Ecto neural progenitor cell (in vitro differentiated cells): ENCODE measurements at regions not wholly inside any gene's neighbourhood (a gene's known extent, or its start where the extent isn't known, plus 50 kb on each side); places are given as distances from the start of the nearest gene placed in this dataset.
A peak's percentile ranks its signal among the peaks of the same experiment; 100 is the strongest.

Source experiments
- DNase-seq: peaks from one replicate; pipeline ENCODE4 v3.0.0-alpha.2; 2018; ENCODE audit warnings: low spot score

DNA sequence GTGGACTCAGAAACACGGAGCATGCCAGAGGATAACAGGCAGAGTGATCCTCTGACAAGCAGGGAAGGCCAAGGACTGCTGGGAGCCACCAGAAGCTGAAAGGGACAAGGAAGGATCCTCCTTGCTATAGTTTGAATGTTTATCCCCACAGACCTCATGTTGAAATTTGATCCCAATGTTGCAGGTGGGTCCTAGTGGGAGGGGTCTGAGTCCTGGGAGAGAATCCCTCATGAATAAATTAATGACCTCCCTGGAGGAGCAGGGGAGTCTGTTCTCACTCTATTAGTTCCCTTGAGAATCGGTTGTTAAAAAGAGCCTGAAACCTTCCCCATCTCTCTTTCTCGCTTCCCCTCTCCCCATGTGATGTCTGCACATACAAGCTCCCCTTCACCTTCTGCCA, 124.4 kb downstream of the FBXO15 start:
- DNase-seq: no peak

DNA sequence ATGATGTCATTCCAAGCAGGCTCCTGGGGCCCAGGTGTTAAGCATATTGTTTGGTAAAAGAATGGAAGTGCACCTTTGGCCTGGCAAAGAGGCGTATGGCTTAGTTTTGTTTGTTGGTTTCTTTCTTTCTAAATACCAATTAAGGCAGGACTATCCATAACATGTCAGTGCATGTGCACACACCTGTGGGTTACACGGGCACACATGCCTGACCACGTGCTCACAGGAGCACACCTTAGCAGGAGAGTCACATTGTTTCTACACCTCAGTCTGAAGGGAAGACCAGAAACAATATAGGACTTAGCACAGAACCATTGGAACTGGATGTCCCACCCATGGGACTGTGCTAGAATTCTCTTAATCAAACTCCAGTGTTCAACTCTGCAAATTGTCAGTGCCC, 127.8 kb downstream of the FBXO15 start:
- DNase-seq: no peak

DNA sequence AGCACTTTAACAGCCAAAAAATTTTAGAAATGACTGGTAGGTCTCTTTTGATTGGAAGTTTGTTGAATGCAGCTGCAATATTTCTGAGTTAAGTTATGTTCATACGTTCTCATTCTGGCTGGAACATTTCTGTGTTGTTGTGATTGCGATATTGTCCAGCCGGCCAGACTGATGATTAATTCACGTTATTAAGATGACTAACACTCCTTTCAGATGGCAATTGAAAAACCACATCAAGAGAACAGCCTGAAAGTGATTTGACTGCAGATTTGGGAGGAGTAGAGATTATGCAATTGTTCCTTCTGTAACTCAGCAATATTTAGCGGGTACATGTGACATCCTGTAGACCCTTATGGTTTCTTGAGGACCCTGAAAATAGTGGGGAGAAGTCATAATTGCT, 133.7 kb downstream of the FBXO15 start:
- DNase-seq: no peak

DNA sequence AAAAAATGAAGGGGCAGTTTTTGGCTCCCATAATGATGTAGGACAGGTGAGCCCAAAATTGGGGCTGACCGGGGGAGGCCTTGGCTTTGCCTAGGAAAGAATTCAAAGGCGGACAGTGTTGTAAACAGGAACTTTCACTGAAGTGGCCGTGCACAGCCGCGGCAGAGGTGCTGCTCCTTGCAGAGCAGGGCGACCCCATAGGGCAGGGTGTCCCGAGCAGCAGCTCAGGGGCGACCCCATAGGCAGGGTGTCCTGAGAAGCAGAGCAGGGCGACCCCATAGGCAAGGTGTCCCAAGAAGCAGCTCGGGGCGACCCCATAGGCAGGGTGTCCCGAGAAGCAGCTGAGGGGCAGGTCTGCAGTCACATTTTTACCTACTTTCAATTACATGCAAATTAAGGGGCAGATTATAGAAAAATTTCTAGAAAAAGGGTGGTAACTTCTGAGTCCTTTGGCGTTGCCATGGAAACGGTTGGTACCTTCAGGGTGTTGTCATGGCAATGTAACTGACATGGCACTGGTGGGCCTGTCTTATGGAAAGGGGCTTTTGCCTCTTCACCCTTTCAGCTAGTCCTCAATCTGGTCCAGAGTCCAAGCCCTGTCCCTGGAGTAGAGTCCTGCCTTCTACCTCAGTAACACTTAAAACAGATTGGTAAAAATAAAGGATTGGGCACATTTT, 134.5 kb downstream of the FBXO15 start:
- no peak for DNase-seq

DNA sequence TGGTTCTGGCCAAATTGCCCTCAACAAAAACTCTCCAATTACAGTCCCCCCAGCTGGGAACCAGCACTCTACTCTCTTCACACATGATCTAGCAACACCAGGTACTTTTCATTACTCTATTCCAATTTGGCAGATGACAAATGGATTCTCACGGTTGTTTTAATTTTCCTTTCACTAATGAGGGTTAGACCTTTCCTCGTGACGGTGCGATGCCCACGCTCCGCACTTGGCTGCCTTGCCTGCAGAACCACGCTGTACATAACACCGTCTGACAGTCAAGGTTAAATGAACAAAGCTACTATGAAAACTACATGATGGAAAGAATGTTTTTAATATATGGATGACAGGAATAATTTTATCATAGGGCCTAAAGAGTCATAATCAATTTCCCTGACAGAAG, 141.5 kb downstream of the FBXO15 start:
- DNase-seq: no peak

DNA sequence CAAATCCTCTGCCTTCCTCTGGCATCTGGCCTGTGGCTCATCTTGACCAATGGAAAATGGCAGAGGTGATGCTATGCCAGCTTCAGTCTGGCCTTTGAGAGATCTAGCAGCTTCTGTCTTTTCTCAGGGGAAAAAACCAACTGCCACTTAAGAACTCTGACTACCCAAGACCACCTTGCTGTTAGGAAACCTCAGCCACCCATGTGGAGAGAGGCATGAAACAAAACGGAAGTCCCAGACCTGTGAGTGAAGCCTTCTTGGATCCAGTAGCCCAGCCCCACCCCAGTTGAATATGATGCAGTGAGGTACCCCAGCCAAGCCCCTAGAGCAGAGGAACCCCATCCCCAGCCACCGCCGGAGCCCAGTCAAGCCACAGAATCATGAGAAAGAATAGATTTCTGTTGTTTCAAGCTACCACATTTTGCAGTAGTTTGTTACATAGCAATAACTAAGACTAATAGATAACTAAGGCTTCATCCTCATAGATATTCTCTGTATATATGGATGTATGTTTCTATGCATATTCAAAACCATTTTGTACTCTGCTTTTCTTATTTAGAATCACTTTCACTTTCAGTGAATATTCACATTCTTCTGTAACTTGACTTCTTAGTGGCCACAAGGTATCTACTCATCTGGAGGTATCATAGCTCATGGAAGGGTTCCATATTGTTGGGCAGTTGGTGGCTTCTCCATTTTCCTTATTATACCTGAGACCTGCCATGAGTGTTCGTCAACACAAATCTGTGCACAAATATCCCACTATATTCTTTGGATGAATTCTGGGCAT, 142.1 kb downstream of the FBXO15 start:
- DNase-seq: no peak

DNA sequence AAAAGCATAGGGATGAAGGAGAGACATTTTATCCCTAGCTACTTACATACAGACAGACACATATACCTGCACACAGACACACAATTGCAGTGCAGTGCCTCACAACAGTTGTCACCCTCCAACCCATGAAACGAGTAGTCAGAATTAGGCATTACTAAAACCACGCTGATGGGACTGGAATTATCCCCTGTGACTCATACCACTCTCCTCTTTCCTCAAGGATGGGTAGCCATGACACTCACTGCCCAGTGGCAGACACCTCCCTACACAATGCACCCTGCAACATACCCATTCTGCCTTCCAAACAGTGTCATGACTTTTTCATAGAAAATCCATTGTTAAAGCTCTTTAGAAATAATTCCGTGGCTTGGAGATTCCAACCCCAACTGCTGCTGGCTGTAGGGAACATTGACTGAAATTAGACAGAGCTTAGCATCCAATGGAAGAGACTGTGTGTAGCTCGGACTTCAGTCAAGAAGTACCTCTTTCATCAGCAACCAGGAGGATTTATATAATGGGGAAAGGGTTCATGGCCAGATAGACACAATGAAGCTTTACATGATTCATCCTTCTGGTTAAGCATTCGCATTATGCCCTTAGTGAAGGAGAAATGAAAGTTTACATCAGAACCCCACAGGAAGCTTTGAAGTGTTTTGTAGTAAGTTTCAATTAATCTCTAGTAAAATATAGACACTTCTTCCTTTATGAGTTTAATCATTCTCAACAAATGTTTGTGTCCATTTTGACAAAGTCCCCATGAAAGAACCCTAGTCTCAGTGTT, 155.2 kb downstream of the FBXO15 start:
- no peak for DNase-seq

DNA sequence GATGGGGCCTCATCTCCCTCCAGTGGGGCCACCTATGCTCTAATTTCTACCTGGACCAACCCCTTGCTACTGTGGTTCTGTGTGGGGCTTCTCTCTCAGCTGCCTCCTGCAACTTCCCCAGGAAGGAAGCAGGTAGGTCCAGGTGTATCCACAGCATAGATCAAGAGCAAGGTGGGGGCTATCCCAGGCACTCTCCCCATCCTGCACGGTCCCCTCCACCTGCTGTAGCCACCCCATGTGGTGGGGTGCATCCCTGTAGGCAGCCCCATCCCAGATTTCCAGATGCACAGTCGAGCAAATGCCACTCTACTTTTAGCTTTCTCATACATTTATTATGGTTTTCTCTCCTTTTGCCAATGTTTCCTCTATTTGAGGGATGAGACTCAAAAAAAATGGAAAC, 156.1 kb downstream of the FBXO15 start:
- no peak for DNase-seq

DNA sequence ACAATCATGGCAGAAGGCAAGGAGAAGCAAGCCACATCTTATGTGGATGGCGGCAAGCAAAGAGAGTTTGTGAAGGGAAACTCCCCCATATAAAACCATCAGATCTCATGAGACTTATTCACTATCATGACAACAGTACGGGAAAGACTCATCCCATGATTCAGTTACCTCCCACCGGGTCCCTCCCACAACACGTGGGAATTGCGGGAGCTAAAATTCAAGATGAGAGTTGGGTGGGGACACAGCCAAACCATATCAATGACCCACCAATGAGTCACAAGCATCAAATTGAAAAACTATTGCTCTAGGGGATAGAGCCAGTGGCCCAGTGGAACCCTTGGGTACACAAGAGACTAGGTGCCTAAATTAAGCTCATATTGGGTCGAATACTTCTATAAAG, 157.4 kb downstream of the FBXO15 start:
- no peak for DNase-seq

DNA sequence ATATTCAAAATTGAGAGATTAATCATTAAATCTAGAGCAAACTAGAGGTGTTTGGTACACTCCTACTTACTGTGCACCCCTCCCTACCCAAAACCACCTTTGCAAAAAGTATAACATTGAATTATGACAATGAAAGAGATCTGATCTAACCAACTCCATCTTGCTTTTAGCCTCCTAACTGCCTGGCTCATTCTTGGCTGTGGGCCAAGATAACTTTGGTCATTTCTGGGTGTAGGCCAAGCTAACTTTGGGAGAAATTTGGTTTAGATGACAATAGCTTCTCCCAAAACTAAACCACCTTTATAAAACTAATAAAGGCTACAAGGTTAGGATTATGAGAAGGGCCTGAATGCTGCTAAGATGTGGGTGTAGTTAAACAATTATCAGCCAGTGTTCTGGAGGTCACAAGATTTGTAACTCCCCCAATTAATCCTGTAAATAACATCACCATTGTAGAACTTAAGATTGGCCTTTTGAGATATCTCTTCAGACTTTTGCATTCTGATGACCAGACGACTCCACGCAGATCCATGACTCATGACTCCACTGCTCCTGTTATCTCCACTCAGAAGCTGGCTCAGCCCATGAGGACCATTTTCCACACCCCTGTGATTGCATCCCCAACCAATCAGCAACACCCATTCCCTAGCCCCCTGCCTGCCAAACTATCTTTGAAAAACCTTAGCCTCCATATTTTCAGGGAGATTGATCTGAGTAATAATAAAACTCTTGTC, 160.2 kb downstream of the FBXO15 start:
- no peak for DNase-seq

DNA sequence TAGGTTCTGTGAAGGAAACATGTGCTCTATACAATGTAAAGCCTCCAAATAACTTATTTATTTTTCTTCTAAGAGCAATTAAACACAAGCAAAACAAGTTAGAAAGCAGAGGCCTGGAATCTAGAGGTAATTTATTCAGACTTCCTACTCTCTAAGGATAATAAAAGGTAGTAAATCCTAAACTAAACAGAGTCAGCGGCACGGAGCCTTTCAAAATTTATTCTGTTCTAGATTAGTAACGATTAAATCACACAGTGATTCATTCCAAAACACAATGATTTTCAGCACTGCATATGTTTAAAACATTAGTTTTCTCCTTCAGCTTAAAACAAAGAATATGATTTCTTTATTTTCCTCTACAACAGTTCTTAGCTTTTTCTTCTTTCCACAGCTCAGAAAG, 160.9 kb downstream of the FBXO15 start:
- DNase-seq: no peak

DNA sequence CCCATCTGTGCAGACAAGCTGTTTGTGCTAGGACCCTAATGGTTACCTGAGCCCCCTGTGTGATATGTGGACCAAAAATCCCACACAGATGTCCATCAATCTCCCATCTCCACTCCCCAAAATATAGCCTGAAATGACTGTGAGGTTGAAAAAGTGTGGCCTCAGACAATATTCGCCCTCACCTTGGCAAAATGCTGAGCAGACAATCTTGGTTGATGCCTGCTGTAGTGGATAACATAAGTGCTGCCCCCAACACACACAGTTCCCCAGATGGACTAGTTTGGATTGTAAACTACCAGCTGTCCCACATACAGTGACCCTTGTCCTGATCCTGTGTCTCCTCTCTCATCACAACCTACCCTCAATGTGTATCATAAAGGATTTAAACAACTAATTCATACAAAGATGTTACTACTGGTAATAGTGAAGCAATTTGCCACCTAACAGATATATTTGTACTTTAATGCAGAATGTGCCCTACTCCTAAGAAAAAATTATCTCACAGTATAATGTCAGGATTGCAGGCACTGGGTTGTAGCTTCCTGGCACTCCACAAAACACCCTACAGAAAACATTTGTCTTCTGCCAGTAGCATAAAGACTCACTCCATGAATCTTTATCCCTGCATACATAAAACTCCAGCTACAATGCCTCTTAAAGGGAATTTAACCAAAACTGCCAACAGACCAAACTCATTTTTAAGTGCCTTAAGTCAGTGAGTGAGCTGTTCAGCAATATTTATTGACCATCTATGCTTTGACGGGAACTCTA, 161.6 kb downstream of the FBXO15 start:
- DNase-seq: no peak

DNA sequence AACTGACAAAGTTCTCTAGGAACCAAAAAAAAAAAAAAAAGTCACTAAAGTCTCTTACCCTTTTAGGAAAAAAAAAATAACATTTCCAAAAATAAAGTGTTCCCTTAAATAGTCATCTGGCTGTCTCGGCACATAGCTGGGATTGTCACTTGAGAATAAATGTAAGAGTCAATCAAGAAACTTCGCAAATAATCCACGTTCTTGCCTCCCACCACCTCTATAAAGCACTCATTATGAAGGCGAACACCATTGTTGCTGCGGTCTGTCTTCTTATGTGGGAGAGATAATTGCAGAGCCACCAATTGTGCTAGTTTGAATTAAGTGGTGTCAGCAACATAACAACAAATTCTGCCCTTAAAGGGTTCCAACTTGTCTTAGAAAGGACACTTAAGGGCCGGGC, 163.7 kb downstream of the FBXO15 start:
- no peak for DNase-seq

DNA sequence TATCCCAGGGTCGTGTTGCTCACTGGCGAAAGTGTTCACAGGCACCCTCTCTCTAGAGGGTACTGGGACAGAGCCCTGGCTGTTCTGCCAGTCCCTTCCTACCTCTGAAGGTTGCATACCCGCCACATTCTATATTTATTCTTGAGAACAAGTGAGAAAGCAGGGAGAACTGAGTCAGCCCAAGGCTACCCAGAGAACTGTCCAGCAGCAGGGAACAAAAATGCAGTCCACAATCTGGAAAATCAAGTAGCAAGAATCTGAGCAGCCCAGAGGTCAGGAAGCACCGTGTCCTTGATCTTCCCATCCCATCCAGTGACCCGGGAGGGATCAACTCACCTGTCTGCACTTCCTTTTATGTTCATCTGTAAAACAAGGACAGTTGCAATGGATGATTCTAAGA, 164.1 kb downstream of the FBXO15 start:
- no peak for DNase-seq

DNA sequence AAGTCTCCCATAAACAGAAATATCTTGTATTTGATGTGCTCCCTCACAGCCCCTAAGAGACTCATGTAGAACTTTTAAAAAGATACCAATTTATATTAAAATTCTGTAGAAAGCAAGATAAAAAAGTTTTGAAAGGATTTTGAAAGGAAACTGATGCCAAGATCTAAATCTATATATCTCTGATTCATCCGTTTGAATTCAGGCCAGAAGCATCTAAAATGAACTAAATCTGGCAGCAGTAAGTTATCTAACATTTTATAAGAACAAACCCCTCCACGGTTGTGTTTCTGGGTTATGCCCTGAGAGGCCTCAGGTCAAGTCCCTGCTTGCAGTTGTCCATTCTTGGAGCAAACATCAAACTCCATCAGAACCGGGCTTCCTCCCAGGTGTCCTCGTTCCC, 165.8 kb downstream of the FBXO15 start:
- DNase-seq: no peak

DNA sequence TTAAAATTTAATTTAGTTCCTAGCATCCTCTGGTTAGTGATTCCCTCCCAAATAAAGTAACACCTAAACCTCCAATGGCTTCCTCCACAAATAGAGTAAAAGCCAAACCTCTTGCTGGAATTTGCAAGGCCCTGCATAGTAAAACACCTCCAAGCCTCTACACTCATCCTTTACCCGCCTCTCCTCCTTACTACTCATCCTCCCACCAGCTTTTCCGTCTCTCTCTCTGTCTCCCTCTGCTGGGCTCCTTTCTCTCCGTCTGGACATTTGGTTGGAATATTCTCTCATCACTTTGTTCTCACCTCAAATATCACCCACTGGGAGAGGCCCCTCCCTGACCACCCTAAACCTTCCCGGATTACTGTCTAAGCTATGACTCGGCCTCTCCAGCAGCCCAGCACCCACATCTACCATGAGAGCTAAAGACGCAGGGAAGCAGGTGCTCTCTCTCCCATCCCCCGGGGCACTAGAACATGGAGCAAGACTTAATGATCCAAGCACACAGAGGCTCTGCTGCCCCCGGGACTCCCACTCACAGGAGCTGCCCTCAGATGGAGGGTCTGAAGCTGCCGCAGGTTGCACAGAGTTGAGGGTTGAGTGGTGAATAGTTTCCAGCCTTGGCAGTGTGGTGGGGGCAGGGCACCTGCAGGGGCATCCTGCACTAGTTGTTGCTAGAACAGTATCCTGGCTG, 167.2 kb downstream of the FBXO15 start:
- peak; percentile 62 for DNase-seq

DNA sequence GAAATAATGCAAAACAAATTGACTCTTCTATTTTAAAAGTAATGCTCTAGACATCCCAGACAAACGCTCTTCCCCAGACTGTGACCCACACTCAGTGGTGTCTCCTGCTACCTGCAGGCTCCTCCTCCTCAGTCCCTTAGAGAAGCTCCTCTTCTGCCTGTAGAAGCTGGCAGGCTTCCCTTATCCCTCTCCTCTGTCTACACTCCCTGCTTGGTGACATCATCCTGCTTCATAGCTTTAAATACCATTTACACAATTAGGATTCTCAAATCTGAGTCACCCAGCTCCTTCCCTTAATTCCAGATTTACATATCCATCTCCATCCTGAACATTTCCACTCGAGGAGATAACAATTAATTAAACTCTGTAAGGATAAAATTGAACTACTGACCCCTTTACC, 167.9 kb downstream of the FBXO15 start:
- no peak for DNase-seq

DNA sequence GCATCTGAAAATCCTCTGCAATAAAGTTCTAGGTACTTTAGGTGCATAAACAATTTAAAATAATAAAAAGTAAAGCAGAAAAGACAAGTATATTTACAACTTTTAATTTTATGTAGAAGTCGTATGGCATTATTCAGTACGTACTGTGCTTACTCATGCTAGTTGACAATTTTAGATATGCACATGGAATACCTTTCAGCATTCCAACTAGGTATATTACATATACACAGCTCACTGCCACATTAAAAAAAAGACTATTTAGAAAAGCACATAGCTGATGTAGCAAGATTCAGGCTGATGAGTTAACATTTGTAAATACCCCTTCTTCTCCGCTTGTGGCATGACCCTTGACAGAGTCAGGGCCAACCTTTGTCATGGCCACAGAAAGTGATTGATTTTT, 171.2 kb downstream of the FBXO15 start:
- no peak for DNase-seq

DNA sequence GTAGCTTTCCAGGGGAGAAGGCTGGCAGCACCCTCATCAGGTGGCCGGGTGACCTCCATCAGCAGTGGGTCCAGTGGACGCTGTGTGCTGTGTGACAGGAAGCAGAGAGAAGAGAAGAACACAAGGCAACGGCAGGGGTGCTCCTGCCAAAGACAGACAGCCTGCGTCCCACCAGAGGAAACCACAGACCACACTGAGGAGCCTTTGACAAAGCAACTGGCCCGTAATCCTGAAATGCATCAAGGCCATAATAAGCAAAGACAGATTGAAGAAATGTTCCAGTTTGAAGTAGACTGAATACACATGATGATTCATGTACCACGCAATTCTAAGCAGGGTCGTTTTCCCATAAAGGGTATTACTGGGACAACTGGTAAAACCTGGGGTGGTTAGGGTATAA, 172.4 kb downstream of the FBXO15 start:
- DNase-seq: no peak

DNA sequence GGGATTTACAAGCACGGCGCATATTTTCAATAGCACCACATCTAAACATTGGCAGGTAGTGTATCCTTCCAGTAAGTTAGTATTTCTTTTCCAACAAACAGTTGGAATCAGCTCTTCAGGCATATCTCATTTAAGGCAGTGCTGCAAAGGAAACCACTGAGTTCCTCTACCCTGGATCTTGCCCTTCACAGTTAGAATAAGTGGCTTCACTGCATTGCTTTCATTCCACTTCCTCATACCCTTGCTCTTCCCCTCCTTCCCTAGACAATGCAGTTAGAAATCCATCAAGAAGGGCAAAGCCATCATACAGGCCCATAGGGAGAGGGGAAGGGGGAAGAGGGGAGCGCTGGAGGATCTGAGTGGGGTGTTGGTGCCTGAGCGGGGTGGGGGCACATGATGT, 173.7 kb downstream of the FBXO15 start:
- DNase-seq: no peak

DNA sequence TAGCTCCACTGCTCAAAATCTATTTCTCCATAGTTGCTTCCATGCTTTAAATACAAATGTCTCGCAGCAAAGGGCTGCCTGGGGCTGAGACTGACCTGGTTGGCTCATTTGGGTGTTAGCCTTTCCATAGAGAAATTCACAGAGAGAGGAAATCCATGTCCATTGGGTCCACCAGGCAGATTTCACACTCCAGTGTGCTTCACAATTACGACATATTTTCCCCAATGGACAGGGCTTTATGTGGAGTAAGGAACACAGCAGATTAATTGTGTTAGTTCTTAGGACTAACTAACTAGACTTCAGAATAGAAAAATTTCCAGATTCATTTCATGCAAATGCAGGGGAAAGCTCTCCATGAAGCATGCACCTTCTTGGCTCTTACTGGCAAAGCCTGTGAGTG, 180.7 kb downstream of the FBXO15 start:
- DNase-seq: no peak
